Stimulated activated CD4-positive, alpha-beta T cell treated with anti-CD3 and anti-CD28 coated beads, TNF-alpha, amount 100 ng/mL, for 48 hours (primary cell): ENCODE measurements at regions not wholly inside any gene's neighbourhood (a gene's known extent, or its start where the extent isn't known, plus 50 kb on each side); places are given as distances from the start of the nearest gene placed in this dataset.

ENCODE experiments used
- DNase-seq, 3 donors: peaks; one replicate each; pipeline ENCODE4 v3.0.0-alpha.2; 2020; ENCODE audit warnings: low read depth in 3 of 3

GRCh38 chr5:30849931-30850710 is 343.4 kb upstream of the CDH6 start:
- no peak for DNase-seq

GRCh38 chr5:30846171-30846570 is 347.3 kb upstream of the CDH6 start:
- no peak for DNase-seq

GRCh38 chr5:30845194-30845593 is 348.3 kb upstream of the CDH6 start:
- no peak for DNase-seq

GRCh38 chr5:30843541-30843940 is 349.9 kb upstream of the CDH6 start:
- DNase-seq = no peak

GRCh38 chr5:30839956-30840355 is 353.5 kb upstream of the CDH6 start:
- DNase-seq = no peak

- no peak for DNase-seq
These were observed 354.5 kb upstream of the CDH6 start for GRCh38 chr5:30838936-30839496.

- DNase-seq = no peak
These were observed 361.0 kb upstream of the CDH6 start for GRCh38 chr5:30832519-30832918.

- DNase-seq = no peak
These were observed 361.9 kb upstream of the CDH6 start for GRCh38 chr5:30831605-30832004.

- DNase-seq = no peak
These were observed 362.4 kb upstream of the CDH6 start for GRCh38 chr5:30831123-30831522.

GRCh38 chr5:30811298-30811697 is 382.2 kb upstream of the CDH6 start:
- DNase-seq = no peak

GRCh38 chr5:30809933-30810332 is 383.6 kb upstream of the CDH6 start:
- DNase-seq = no peak

- DNase-seq = no peak
These were observed 384.5 kb upstream of the CDH6 start for GRCh38 chr5:30808996-30809395.

- DNase-seq = no peak
These were observed 388.6 kb upstream of the CDH6 start for GRCh38 chr5:30804739-30805505.

GRCh38 chr5:30802961-30803705 is 390.4 kb upstream of the CDH6 start:
- DNase-seq = no peak

- DNase-seq = no peak
These were observed 411.8 kb upstream of the CDH6 start for GRCh38 chr5:30781643-30782042.

GRCh38 chr5:30768056-30768690 is 425.3 kb upstream of the CDH6 start:
- no peak for DNase-seq

- no peak for DNase-seq
These were observed 427.8 kb upstream of the CDH6 start for GRCh38 chr5:30765706-30766105.

GRCh38 chr5:30765227-30765626 is 428.3 kb upstream of the CDH6 start:
- no peak for DNase-seq

GRCh38 chr5:30764704-30765103 is 428.8 kb upstream of the CDH6 start:
- no peak for DNase-seq

- no peak for DNase-seq
These were observed 433.8 kb upstream of the CDH6 start for GRCh38 chr5:30759731-30760130.

- DNase-seq = no peak
These were observed 441.5 kb upstream of the CDH6 start for GRCh38 chr5:30752015-30752414.

GRCh38 chr5:30749971-30750370 is 443.5 kb upstream of the CDH6 start:
- no peak for DNase-seq
